ENCODE measurements at regions not wholly inside any gene's neighbourhood (a gene's known extent, or its start where the extent isn't known, plus 50 kb on each side); places are given as distances from the start of the nearest gene placed in this dataset.
A peak's percentile ranks its signal among the peaks of the same experiment; 100 is the strongest.

DNA sequence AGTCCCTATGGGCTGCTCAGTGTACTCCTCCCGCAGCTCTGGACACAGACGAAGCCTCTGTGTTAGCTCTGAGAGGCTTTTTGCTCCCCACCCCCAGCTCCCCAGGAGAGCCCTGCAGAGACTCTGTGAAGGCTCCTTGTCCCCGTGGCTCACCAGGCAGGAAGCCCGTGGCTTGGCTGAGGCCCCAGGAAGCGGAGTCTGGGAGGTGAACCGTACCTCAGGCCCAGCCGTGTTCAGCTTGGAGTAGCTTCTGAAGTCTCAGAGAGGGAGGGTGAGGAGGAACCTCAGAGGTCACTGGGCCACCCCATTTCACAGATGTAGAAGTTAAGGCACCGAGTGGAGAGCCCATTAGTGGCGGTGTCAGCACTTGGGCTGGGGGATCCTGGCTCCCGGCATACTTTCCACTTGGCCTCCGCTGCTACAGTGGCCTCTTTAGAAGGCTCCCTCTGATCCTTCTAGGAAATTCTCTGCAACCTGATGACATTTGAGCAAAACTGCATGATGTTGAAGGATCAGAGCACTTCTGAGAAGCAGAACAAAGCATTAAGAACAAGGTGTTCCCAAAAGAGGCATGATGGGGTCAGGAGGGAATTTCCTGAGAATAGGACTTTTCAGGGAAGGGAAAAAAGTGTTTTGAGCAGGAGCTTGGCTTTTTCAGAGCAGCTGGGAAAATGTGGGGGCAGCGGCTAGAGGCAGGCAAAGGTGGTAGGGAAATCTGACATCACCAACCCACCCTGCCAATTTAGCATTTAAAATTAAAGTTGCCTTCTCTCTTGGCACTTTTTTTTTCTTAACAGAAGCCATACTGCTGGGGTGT is 79.1 kb downstream of the MCFD2 start:
- peak; percentile 35 for DNase-seq
- Histone ChIP-seq H3K4me3 (no peak overlapping the region), H3K36me3 (no peaks in the 10 kb centered on the region), H3K27me3 (no peaks in the 10 kb centered on the region), H3K9me3 (peaks cover 2% of the 10 kb centered on the region; the same call in 1 of the 2 replicates)

DNA sequence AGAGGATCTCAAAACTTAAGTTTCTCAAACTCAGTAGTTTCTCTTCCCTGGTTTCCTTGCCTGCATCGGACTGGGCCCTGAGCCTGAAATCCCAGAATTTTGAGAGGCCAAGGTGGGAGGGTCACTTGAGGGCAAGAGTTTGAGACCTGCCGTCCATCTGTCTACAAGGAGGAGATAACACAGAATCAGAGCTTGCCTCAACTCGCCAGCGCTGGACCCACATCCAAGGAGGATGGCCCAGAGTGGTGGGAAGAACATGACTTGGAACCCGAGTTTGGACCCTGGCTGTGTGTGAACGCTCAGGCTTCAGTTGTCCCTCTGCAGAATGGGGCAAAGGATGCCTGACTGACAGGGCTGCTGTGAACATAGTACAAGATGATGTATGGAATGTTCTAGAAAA is 80.1 kb downstream of the MCFD2 start:
- no peak for DNase-seq
- Histone ChIP-seq H3K9me3 (peaks cover 2% of the 10 kb centered on the region; the same call in 1 of the 2 replicates), H3K36me3 (no peaks in the 10 kb centered on the region), H3K27me3 (no peaks in the 10 kb centered on the region), H3K4me3 (no peak overlapping the region)

DNA sequence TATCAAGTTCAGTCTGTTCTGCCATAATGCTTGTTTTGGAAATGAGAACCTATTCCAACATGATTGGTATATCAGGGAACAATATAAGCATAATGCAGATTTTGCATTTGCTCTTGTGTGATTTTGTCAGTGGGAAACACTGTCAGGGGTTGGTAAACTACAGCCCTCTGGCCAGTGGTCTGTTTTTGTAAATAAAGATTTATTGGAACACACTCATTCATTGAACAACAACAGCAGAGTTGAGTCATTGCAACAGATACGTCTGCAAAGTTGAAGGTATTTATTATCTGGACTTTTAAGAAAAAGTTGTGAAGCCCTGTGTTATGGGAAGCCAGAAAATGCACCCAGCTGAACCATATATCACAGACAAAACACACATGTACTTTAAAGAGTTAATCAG is 83.1 kb downstream of the MCFD2 start:
- H3K4me3 ChIP-seq = no peak overlapping the region
- DNase-seq = no peak
- peaks cover 2% of the 10 kb centered on the region; the same call in 1 of the 2 replicates for H3K9me3 ChIP-seq
- H3K36me3 ChIP-seq = no peaks in the 10 kb centered on the region
- H3K27me3 ChIP-seq = no peaks in the 10 kb centered on the region

- no peak overlapping the region for H3K4me3 ChIP-seq
- H3K27me3 ChIP-seq = no peaks in the 10 kb centered on the region
- H3K36me3 ChIP-seq = no peaks in the 10 kb centered on the region
- peaks cover 2% of the 10 kb centered on the region; the same call in 1 of the 2 replicates for H3K9me3 ChIP-seq
- no peak for DNase-seq
These were observed 83.7 kb downstream of the MCFD2 start for GRCh38 chr2:46831869-46832265.

- Histone ChIP-seq H3K27me3 (no peaks in the 10 kb centered on the region), H3K36me3 (no peaks in the 10 kb centered on the region), H3K9me3 (peaks cover 2% of the 10 kb centered on the region; the same call in 1 of the 2 replicates), H3K4me3 (no peak overlapping the region)
- no peak for DNase-seq
These were observed 84.3 kb downstream of the MCFD2 start for GRCh38 chr2:46831051-46831868.

GRCh38 chr2:46829231-46829995 is 86.2 kb downstream of the MCFD2 start:
- H3K9me3 ChIP-seq = peaks cover 2% of the 10 kb centered on the region; the same call in 1 of the 2 replicates
- no peaks in the 10 kb centered on the region for H3K27me3 ChIP-seq
- H3K4me3 ChIP-seq = no peak overlapping the region
- no peaks in the 10 kb centered on the region for H3K36me3 ChIP-seq
- DNase-seq = no peak

- Histone ChIP-seq H3K27me3 (no peaks in the 10 kb centered on the region), H3K36me3 (no peaks in the 10 kb centered on the region), H3K9me3 (peaks cover 2% of the 10 kb centered on the region; the same call in 1 of the 2 replicates), H3K4me3 (no peak overlapping the region)
- DNase-seq = no peak
These were observed 86.9 kb downstream of the MCFD2 start for GRCh38 chr2:46828491-46829230.

GRCh38 chr2:46828135-46828438 is 87.5 kb downstream of the MCFD2 start:
- H3K36me3 ChIP-seq = no peaks in the 10 kb centered on the region
- H3K27me3 ChIP-seq = no peaks in the 10 kb centered on the region
- DNase-seq = no peak
- H3K9me3 ChIP-seq = no peaks in the 10 kb centered on the region
- no peak overlapping the region for H3K4me3 ChIP-seq

- Histone ChIP-seq H3K27me3 (no peaks in the 10 kb centered on the region), H3K36me3 (no peaks in the 10 kb centered on the region), H3K4me3 (no peak overlapping the region), H3K9me3 (no peaks in the 10 kb centered on the region)
- DNase-seq = no peak
These were observed 88.1 kb downstream of the MCFD2 start for GRCh38 chr2:46827274-46828134.

GRCh38 chr2:46826569-46827245 is 88.9 kb downstream of the MCFD2 start:
- DNase-seq = no peak
- no peaks in the 10 kb centered on the region for H3K27me3 ChIP-seq
- no peaks in the 10 kb centered on the region for H3K9me3 ChIP-seq
- H3K36me3 ChIP-seq = no peaks in the 10 kb centered on the region
- no peak overlapping the region for H3K4me3 ChIP-seq

GRCh38 chr2:46825939-46826568 is 89.6 kb downstream of the MCFD2 start:
- Histone ChIP-seq H3K36me3 (no peaks in the 10 kb centered on the region), H3K9me3 (no peaks in the 10 kb centered on the region), H3K27me3 (no peaks in the 10 kb centered on the region), H3K4me3 (no peak overlapping the region)
- no peak for DNase-seq

DNA sequence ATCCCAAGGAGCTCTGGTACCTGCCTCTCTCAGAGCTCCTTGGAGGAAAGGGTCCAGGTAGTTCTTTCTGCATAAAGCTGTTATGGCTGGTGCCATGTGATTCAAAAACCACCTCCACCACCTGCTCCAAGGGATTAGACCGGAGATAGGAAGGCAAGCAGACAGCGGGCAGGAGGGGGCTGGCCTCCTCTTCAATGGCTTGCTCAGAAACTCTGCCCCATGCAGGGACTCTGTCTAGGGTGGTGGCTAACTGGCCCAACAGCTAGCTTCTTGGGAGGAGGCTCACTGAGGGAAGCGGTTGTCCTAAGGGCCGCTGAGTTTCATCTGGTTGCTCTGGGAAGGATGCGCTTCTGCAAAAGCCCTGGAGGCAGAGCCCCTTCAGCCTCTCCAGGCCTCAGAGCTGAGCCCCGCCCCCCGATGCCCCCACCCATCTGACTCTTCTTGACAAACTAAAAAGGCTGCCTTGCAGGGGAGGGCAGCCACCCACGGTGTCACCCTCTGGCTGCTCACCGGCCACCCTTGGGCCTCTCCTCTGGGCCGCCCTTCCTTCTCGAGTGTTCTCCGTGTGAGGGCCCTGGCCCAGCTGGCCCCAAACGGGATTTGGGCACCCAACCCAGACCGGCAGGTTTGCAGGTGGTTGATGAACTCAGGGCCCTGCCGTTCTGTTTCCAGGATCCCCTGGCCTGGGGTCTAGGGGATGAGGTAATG is 90.2 kb downstream of the MCFD2 start:
- Histone ChIP-seq H3K9me3 (no peaks in the 10 kb centered on the region), H3K4me3 (no peak overlapping the region), H3K27me3 (no peaks in the 10 kb centered on the region), H3K36me3 (no peaks in the 10 kb centered on the region)
- no peak for DNase-seq

DNA sequence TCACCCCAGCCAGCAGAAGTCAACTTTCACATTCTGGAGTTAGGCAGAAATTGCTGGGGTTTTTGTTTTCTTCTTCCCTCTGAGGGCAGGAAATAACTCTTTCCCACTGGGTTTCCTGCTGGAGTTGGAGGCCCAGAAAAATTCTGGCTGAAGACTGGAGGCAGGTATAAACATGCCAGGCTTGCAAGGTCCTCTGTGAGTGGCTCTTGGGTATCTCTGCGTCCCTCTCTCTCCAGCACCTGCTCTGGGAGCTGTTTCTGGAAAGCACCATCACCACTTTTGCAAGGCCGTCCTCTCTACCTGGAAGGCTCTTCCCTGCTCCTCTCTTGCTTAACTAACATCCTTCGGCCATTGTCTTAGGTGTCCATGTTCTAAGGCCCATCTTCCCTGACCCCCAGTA is 91.0 kb downstream of the MCFD2 start:
- H3K4me3 ChIP-seq = no peak overlapping the region
- no peaks in the 10 kb centered on the region for H3K27me3 ChIP-seq
- no peaks in the 10 kb centered on the region for H3K9me3 ChIP-seq
- H3K36me3 ChIP-seq = no peaks in the 10 kb centered on the region
- no peak for DNase-seq

GRCh38 chr2:46821600-46821999 is 94.0 kb downstream of the MCFD2 start:
- no peak overlapping the region for H3K4me3 ChIP-seq
- no peaks in the 10 kb centered on the region for H3K27me3 ChIP-seq
- no peaks in the 10 kb centered on the region for H3K9me3 ChIP-seq
- no peak for DNase-seq
- no peaks in the 10 kb centered on the region for H3K36me3 ChIP-seq
